BLaER1 treated with 17β-estradiol and CSF1 and Interleukin-3, amounts not matched to agents 10 nM and 100 nM (cell line): ENCODE measurements at regions not wholly inside any gene's neighbourhood (a gene's known extent, or its start where the extent isn't known, plus 50 kb on each side); places are given as distances from the start of the nearest gene placed in this dataset.
A peak's percentile ranks its signal among the peaks of the same experiment; 100 is the strongest.

Experiments used
- H3K27ac ChIP-seq, 11 experiments: shearing (Covaris generic); formaldehyde crosslinking; 2 replicates each; pipeline ENCODE4 v1.8.1; 2022
- H3K27me3 ChIP-seq, 11 experiments: shearing (Covaris generic); formaldehyde crosslinking; 2 replicates each; pipeline ENCODE4 v1.8.1; 2022
- H3K36me3 ChIP-seq, 11 experiments: shearing (Covaris generic); formaldehyde crosslinking; 2 replicates each; pipeline ENCODE4 v1.8.1; 2022
- H3K4me1 ChIP-seq, 10 experiments: shearing (Covaris generic); formaldehyde crosslinking; 2 replicates each; pipeline ENCODE4 v1.8.1; 2022
- H3K4me2 ChIP-seq, 11 experiments: shearing (Covaris generic); formaldehyde crosslinking; 2 replicates each; pipeline ENCODE4 v1.8.1; 2022
- H3K4me3 ChIP-seq, 10 experiments: shearing (Covaris generic); formaldehyde crosslinking; 2 replicates each; pipeline ENCODE4 v1.8.1; 2022
- H3K9ac ChIP-seq, 11 experiments: shearing (Covaris generic); formaldehyde crosslinking; 2 replicates each; pipeline ENCODE4 v1.8.1; 2022
- H3K9me3 ChIP-seq, 11 experiments: shearing (Covaris generic); formaldehyde crosslinking; replicated peaks in 1 of 11; 2 replicates each; pipeline ENCODE4 v1.8.1; 2022
- H4K20me1 ChIP-seq, 11 experiments: shearing (Covaris generic); formaldehyde crosslinking; 2 replicates each; pipeline ENCODE4 v1.8.1; 2022
- Cebpa-rat ChIP-seq, 11 experiments: shearing (Covaris generic); IDR thresholded peaks; 2 replicates each; pipeline ENCODE4 v1.8.1; 2022

- H4K20me1 ChIP-seq: no peaks in the 10 kb centered on the region
- no peak overlapping the region for H3K4me3 ChIP-seq
- H3K9me3 ChIP-seq: no peaks in the 10 kb centered on the region
- H3K27ac ChIP-seq: no peak overlapping the region
- no peak for TF ChIP-seq Cebpa-rat (IDR thresholded peaks at IDR 0.05)
- no peaks in the 10 kb centered on the region for H3K36me3 ChIP-seq
- H3K27me3 ChIP-seq: no peaks in the 10 kb centered on the region
- H3K4me2 ChIP-seq: no peak overlapping the region
- no peak overlapping the region for H3K9ac ChIP-seq
- H3K4me1 ChIP-seq: no peaks in the 10 kb centered on the region
Measured at GRCh38 chr2:204340511-204340910, 204.8 kb upstream of the PARD3B start.

GRCh38 chr2:204341887-204342276, 203.4 kb upstream of the PARD3B start:
- no peaks in the 10 kb centered on the region for H3K9me3 ChIP-seq

GRCh38 chr2:204343685-204344084, 201.6 kb upstream of the PARD3B start:
- no peaks in the 10 kb centered on the region; a peak in 2 of 22 replicates for H3K9me3 ChIP-seq
- no peaks in the 10 kb centered on the region for H3K4me1 ChIP-seq
- H3K9ac ChIP-seq: no peak overlapping the region
- H3K36me3 ChIP-seq: no peaks in the 10 kb centered on the region
- no peaks in the 10 kb centered on the region for H3K27me3 ChIP-seq
- no peaks in the 10 kb centered on the region for H4K20me1 ChIP-seq
- H3K27ac ChIP-seq: no peak overlapping the region
- H3K4me3 ChIP-seq: no peak overlapping the region
- no peak for TF ChIP-seq Cebpa-rat (IDR thresholded peaks at IDR 0.05)
- no peak overlapping the region for H3K4me2 ChIP-seq

More at GRCh38 chr2:204341887-204342276, 203.4 kb upstream of the PARD3B start:
- H3K27me3 ChIP-seq: no peaks in the 10 kb centered on the region
- H3K4me2 ChIP-seq: no peak overlapping the region
- no peak overlapping the region for H3K4me3 ChIP-seq
- no peak for TF ChIP-seq Cebpa-rat (IDR thresholded peaks at IDR 0.05)
- no peak overlapping the region for H3K9ac ChIP-seq
- H3K27ac ChIP-seq: no peak overlapping the region
- H3K36me3 ChIP-seq: no peaks in the 10 kb centered on the region
- H4K20me1 ChIP-seq: no peaks in the 10 kb centered on the region
- no peaks in the 10 kb centered on the region for H3K4me1 ChIP-seq

- Histone ChIP-seq H3K9me3 (no peaks in the 10 kb centered on the region; a peak in 2 of 22 replicates), H3K4me1 (no peaks in the 10 kb centered on the region), H3K27me3 (no peaks in the 10 kb centered on the region), H3K4me2 (no peak overlapping the region), H3K9ac (no peak overlapping the region), H4K20me1 (no peaks in the 10 kb centered on the region), H3K36me3 (no peaks in the 10 kb centered on the region), H3K4me3 (no peak overlapping the region), H3K27ac (no peak overlapping the region)
- TF ChIP-seq Cebpa-rat (IDR thresholded peaks at IDR 0.05): no peak
Measured at GRCh38 chr2:204344119-204344518, 201.2 kb upstream of the PARD3B start.

GRCh38 chr2:204346906-204347305, 198.4 kb upstream of the PARD3B start:
- no peaks in the 10 kb centered on the region for H3K36me3 ChIP-seq

GRCh38 chr2:204353823-204354222, 191.5 kb upstream of the PARD3B start:
- Histone ChIP-seq H3K27ac (no peak overlapping the region), H3K4me1 (peaks cover 0 to 13% (median 0%) of the 10 kb centered on the region in 10 experiments; a peak in 8 of 20 replicates), H4K20me1 (no peaks in the 10 kb centered on the region), H3K9ac (no peak overlapping the region), H3K4me3 (no peak overlapping the region), H3K27me3 (no peaks in the 10 kb centered on the region), H3K9me3 (no peaks in the 10 kb centered on the region; a peak in 2 of 22 replicates), H3K36me3 (no peaks in the 10 kb centered on the region), H3K4me2 (peak overlapping the region in 1 of 11 experiments; percentile 53; a peak in 1 of 22 replicates)
- TF ChIP-seq Cebpa-rat (IDR thresholded peaks at IDR 0.05): no peak

More at GRCh38 chr2:204346906-204347305, 198.4 kb upstream of the PARD3B start:
- Histone ChIP-seq H3K4me1 (no peaks in the 10 kb centered on the region), H3K4me3 (no peak overlapping the region), H3K27me3 (no peaks in the 10 kb centered on the region), H3K4me2 (no peak overlapping the region), H4K20me1 (no peaks in the 10 kb centered on the region), H3K9me3 (no peaks in the 10 kb centered on the region; a peak in 2 of 22 replicates), H3K27ac (no peak overlapping the region), H3K9ac (no peak overlapping the region)
- no peak for TF ChIP-seq Cebpa-rat (IDR thresholded peaks at IDR 0.05)

GRCh38 chr2:204354442-204354856, 190.8 kb upstream of the PARD3B start:
- Histone ChIP-seq H3K27me3 (no peaks in the 10 kb centered on the region), H3K4me2 (no peak overlapping the region), H3K4me1 (peaks cover 0 to 13% (median 0%) of the 10 kb centered on the region in 10 experiments; a peak in 8 of 20 replicates), H3K9me3 (no peaks in the 10 kb centered on the region), H3K4me3 (no peak overlapping the region), H4K20me1 (no peaks in the 10 kb centered on the region), H3K36me3 (no peaks in the 10 kb centered on the region), H3K9ac (no peak overlapping the region), H3K27ac (no peak overlapping the region)
- TF ChIP-seq Cebpa-rat (IDR thresholded peaks at IDR 0.05): no peak

GRCh38 chr2:204355688-204356087, 189.6 kb upstream of the PARD3B start:
- TF ChIP-seq Cebpa-rat (IDR thresholded peaks at IDR 0.05): no peak
- H3K9ac ChIP-seq: no peak overlapping the region
- H3K27ac ChIP-seq: no peak overlapping the region
- no peak overlapping the region for H3K4me3 ChIP-seq
- H3K36me3 ChIP-seq: no peaks in the 10 kb centered on the region
- H4K20me1 ChIP-seq: no peaks in the 10 kb centered on the region
- H3K9me3 ChIP-seq: no peaks in the 10 kb centered on the region
- H3K4me1 ChIP-seq: peaks cover 0 to 15% (median 1%) of the 10 kb centered on the region in 10 experiments; a peak in 9 of 20 replicates
- H3K27me3 ChIP-seq: no peaks in the 10 kb centered on the region
- H3K4me2 ChIP-seq: no peak overlapping the region

GRCh38 chr2:204356151-204356641, 189.1 kb upstream of the PARD3B start:
- H4K20me1 ChIP-seq: no peaks in the 10 kb centered on the region
- no peaks in the 10 kb centered on the region for H3K36me3 ChIP-seq
- peaks cover 0 to 18% (median 3%) of the 10 kb centered on the region in 10 experiments; a peak in 9 of 20 replicates for H3K4me1 ChIP-seq
- H3K27ac ChIP-seq: no peak overlapping the region
- no peaks in the 10 kb centered on the region for H3K27me3 ChIP-seq
- H3K4me2 ChIP-seq: no peak overlapping the region
- no peak overlapping the region for H3K9ac ChIP-seq
- no peaks in the 10 kb centered on the region for H3K9me3 ChIP-seq
- no peak overlapping the region for H3K4me3 ChIP-seq
- no peak for TF ChIP-seq Cebpa-rat (IDR thresholded peaks at IDR 0.05)

GRCh38 chr2:204357286-204357685, 188.0 kb upstream of the PARD3B start:
- Histone ChIP-seq H3K4me2 (no peak overlapping the region), H3K4me3 (no peak overlapping the region), H4K20me1 (no peaks in the 10 kb centered on the region), H3K27me3 (no peaks in the 10 kb centered on the region), H3K27ac (no peak overlapping the region), H3K36me3 (no peaks in the 10 kb centered on the region), H3K4me1 (peaks cover 0 to 18% (median 3%) of the 10 kb centered on the region in 10 experiments; a peak in 9 of 20 replicates), H3K9ac (no peak overlapping the region), H3K9me3 (no peaks in the 10 kb centered on the region)
- no peak for TF ChIP-seq Cebpa-rat (IDR thresholded peaks at IDR 0.05)
